ENCODE measurements at regions not wholly inside any gene's neighbourhood (a gene's known extent, or its start where the extent isn't known, plus 50 kb on each side); places are given as distances from the start of the nearest gene placed in this dataset.

- TF ChIP-seq CTCF (IDR thresholded peaks at IDR 0.05) (no peak), ATF3 (CRISPR knock-in tag; conservative IDR thresholded peaks at IDR 0.05) (no peak), MAX (CRISPR knock-in tag; IDR thresholded peaks at IDR 0.05) (no peak), GABPB1 (CRISPR knock-in tag; IDR thresholded peaks at IDR 0.05) (no peak), E2F1 (CRISPR knock-in tag; IDR thresholded peaks at IDR 0.05) (no peak), ZNF121 (CRISPR knock-in tag; IDR thresholded peaks at IDR 0.05) (no peak), USF1 (CRISPR knock-in tag; IDR thresholded peaks at IDR 0.05) (no peak), ZNF512 (CRISPR knock-in tag; IDR thresholded peaks at IDR 0.05; ENCODE audit: borderline replicate concordance) (no peak)
- TF ChIP-seq, protein P1, sequence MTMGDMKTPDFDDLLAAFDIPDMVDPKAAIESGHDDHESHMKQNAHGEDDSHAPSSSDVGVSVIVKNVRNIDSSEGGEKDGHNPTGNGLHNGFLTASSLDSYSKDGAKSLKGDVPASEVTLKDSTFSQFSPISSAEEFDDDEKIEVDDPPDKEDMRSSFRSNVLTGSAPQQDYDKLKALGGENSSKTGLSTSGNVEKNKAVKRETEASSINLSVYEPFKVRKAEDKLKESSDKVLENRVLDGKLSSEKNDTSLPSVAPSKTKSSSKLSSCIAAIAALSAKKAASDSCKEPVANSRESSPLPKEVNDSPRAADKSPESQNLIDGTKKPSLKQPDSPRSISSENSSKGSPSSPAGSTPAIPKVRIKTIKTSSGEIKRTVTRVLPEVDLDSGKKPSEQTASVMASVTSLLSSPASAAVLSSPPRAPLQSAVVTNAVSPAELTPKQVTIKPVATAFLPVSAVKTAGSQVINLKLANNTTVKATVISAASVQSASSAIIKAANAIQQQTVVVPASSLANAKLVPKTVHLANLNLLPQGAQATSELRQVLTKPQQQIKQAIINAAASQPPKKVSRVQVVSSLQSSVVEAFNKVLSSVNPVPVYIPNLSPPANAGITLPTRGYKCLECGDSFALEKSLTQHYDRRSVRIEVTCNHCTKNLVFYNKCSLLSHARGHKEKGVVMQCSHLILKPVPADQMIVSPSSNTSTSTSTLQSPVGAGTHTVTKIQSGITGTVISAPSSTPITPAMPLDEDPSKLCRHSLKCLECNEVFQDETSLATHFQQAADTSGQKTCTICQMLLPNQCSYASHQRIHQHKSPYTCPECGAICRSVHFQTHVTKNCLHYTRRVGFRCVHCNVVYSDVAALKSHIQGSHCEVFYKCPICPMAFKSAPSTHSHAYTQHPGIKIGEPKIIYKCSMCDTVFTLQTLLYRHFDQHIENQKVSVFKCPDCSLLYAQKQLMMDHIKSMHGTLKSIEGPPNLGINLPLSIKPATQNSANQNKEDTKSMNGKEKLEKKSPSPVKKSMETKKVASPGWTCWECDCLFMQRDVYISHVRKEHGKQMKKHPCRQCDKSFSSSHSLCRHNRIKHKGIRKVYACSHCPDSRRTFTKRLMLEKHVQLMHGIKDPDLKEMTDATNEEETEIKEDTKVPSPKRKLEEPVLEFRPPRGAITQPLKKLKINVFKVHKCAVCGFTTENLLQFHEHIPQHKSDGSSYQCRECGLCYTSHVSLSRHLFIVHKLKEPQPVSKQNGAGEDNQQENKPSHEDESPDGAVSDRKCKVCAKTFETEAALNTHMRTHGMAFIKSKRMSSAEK (CRISPR knock-in tag; IDR thresholded peaks at IDR 0.05; ENCODE audit: borderline replicate concordance) = no peak
These were observed 130.9 kb upstream of the MYCN start for GRCh38 chr2:15809404-15809803.
